Colonic mucosa (tissue), 4 donors: ENCODE measurements at regions not wholly inside any gene's neighbourhood (a gene's known extent, or its start where the extent isn't known, plus 50 kb on each side); places are given as distances from the start of the nearest gene placed in this dataset.

Source experiments
- DNase-seq: peaks from one replicate; pipeline ENCODE4 v3.0.0-alpha.2; 2020
- H3K27ac ChIP-seq: fragments of 200-600 bp; one replicate; pipeline ENCODE4 v1.8.0; 2021
- H3K27me3 ChIP-seq: fragments of 200-600 bp; one replicate; pipeline ENCODE4 v1.8.0; 2021
- H3K36me3 ChIP-seq: fragments of 200-600 bp; one replicate; pipeline ENCODE4 v1.8.0; 2021
- H3K4me1 ChIP-seq: fragments of 200-600 bp; one replicate; pipeline ENCODE4 v1.8.0; 2021; ENCODE audit warnings: mild to moderate bottlenecking
- H3K4me3 ChIP-seq: fragments of 200-600 bp; one replicate; pipeline ENCODE4 v1.8.0; 2021
- H3K9ac ChIP-seq, 2 donors: one replicate each; pipeline ENCODE4 v1.7.0; 2013; ENCODE audit warnings: control low read depth in 2 of 2, low read depth in 2 of 2, low read length in 2 of 2
- H3K9me3 ChIP-seq: fragments of 200-600 bp; one replicate; pipeline ENCODE4 v1.8.0; 2021
- CTCF ChIP-seq: fragments of 200-600 bp; IDR thresholded peaks from one replicate; pipeline ENCODE4 v1.8.0; 2022; ENCODE audit warnings: antibody characterized with exemption, mild to moderate bottlenecking
- intact Hi-C: fragments of 100-400 bp; cut with DNase I; formaldehyde crosslinking; loops from one replicate; pipeline ENCODE4 v1.14.1; 2022
- donor health status: healthy.
- donor health status: DM: no; HTN: no; CAD: no.
- donor health status: DM: no; HTN: no; CAD: no.

DNA sequence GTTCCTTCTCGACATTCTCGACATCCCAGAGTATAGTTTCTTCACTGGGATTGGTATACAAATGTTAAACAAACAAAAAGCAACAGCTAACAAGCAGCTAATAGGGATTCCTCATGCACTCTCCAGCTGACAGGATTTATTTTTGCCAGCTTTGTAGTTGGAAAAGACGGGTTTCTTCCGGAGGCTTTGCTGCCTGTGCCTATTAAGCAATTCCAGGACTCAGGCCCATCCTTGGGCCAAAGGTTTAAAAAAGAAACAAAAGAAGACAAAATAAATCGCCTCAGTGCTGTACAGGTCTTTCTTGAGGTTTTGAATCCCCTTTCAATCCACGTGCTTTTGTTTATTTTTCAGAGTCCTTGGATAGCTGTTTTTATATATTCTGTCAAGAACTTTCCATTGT, 1414.5 kb upstream of the PCDH9 start:
- H3K27ac ChIP-seq: no peak overlapping the region
- no peaks in the 10 kb centered on the region for H3K4me1 ChIP-seq
- no peaks in the 10 kb centered on the region for H3K9me3 ChIP-seq
- no peak for DNase-seq
- H3K27me3 ChIP-seq: no peaks in the 10 kb centered on the region
- TF ChIP-seq CTCF: no peak
- no peaks in the 10 kb centered on the region for H3K36me3 ChIP-seq
- H3K9ac ChIP-seq: no peak overlapping the region
- intact Hi-C loops: no loop called here
- H3K4me3 ChIP-seq: no peak overlapping the region

DNA sequence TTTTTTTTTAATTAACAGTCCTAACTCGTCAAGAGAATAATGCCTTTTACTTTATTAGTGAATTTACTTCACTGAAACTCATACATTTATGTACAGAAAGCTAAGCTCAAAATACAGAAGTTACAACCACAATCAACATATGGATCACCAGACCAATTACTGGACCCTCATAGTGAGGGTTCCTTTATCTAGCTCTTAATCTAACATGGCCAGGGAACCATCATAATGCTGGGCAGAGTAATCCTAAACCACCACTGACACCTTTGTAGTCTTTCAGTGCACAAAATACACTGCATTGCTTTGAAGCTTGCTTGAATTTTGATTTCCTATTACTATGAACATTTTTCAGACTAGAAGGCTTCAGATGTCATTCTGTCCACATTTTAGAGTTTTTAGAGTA, 1406.6 kb upstream of the PCDH9 start:
- no peak overlapping the region for H3K9ac ChIP-seq
- no peaks in the 10 kb centered on the region for H3K4me1 ChIP-seq
- H3K9me3 ChIP-seq: no peaks in the 10 kb centered on the region
- H3K36me3 ChIP-seq: no peaks in the 10 kb centered on the region
- no peak for TF ChIP-seq CTCF
- no peaks in the 10 kb centered on the region for H3K27me3 ChIP-seq
- intact Hi-C loops: no loop called here
- H3K27ac ChIP-seq: no peak overlapping the region
- H3K4me3 ChIP-seq: no peak overlapping the region
- DNase-seq: no peak

GRCh38 chr13:68628994-68629393, 1398.9 kb upstream of the PCDH9 start:
- H3K4me3 ChIP-seq: no peak overlapping the region
- DNase-seq: no peak
- H3K27ac ChIP-seq: no peak overlapping the region

DNA sequence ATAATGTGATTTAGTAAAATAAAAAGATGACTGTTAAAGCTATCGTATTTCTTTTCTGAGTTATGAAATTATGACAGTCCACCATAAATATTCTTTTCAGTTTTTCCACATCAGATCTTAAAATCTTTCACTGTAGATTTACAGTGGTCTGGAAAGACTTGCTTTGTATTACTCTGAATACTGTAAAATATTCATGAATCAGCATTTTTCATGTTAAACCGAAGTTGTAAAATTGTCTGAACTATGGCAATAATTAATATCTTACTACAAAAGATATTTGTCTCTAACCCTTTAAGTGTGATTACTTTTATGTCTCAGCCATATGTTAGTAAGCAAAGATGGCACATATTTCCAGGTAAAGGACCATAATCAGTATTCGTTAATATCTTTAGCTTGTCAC, 1397.2 kb upstream of the PCDH9 start:
- no peak overlapping the region for H3K4me3 ChIP-seq
- no peaks in the 10 kb centered on the region for H3K9me3 ChIP-seq
- H3K27ac ChIP-seq: no peak overlapping the region
- no peaks in the 10 kb centered on the region for H3K4me1 ChIP-seq
- no peaks in the 10 kb centered on the region for H3K27me3 ChIP-seq
- TF ChIP-seq CTCF: no peak
- no peak for DNase-seq
- H3K9ac ChIP-seq: no peak overlapping the region
- intact Hi-C loops: no loop called here
- H3K36me3 ChIP-seq: no peaks in the 10 kb centered on the region

More at GRCh38 chr13:68628994-68629393, 1398.9 kb upstream of the PCDH9 start:
- Histone ChIP-seq H3K9me3 (no peaks in the 10 kb centered on the region), H3K27me3 (no peaks in the 10 kb centered on the region), H3K4me1 (no peaks in the 10 kb centered on the region), H3K36me3 (no peaks in the 10 kb centered on the region), H3K9ac (no peak overlapping the region)
- intact Hi-C loops: no loop called here
- TF ChIP-seq CTCF: no peak

DNA sequence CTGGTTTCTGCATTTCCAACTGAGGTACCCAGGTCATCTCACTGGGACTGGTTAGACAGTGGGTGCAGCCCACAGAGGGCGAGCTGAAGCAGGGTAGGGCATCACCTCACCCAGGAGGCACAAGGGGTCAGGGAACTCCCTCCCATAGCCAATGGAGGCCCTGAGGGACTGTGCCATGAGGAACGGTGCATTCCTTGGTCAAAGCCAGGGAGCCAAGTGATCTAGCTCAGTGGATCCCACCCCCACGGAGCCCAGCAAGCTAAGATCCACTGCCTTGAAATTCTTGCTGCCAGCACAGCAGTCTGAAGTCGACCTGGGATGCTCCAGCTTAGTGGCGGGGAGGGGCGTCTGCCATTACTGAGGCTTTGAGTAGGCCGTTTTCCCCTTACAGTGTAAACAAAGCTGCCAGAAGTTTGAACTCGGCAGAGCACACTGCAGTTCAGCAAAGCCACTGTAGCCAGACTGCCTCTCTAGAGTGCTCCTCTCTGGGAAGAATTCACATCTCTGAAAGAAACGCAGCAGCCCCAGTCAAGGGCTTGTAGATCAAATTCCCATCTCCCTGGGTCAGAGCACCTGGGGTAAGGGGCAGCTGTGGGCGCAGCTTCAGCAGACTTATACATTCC, 1386.6 kb upstream of the PCDH9 start:
- no peaks in the 10 kb centered on the region for H3K9me3 ChIP-seq
- intact Hi-C loops: no loop called here
- H3K9ac ChIP-seq: no peak overlapping the region
- H3K27me3 ChIP-seq: no peaks in the 10 kb centered on the region
- no peak overlapping the region for H3K4me3 ChIP-seq
- TF ChIP-seq CTCF: no peak
- no peak for DNase-seq
- H3K36me3 ChIP-seq: no peaks in the 10 kb centered on the region
- no peak overlapping the region for H3K27ac ChIP-seq
- H3K4me1 ChIP-seq: no peaks in the 10 kb centered on the region

DNA sequence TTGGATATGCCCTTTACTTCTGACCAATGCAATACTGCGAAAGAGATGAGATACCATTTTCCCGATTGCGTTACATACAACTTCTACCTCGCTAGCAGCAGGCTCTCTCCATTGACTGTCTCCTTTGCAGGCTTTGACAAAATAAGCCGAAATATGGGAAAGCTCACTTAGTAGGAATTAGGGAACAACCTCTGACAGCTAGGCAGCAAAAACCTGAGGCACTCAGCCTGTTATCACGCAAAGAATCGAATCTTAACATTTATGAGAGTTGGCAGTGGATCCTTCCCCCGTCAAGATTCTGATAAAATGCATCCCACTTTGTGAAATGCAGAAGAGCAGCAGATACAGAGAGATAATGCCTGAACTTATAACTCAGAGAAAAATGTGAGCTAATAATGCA, 1379.5 kb upstream of the PCDH9 start:
- H3K4me1 ChIP-seq: no peaks in the 10 kb centered on the region
- TF ChIP-seq CTCF: no peak
- no peak overlapping the region for H3K4me3 ChIP-seq
- no peak overlapping the region for H3K9ac ChIP-seq
- H3K27ac ChIP-seq: no peak overlapping the region
- DNase-seq: no peak
- intact Hi-C loops: no loop called here
- no peaks in the 10 kb centered on the region for H3K27me3 ChIP-seq
- H3K36me3 ChIP-seq: no peaks in the 10 kb centered on the region
- no peaks in the 10 kb centered on the region for H3K9me3 ChIP-seq
